Glomerular visceral epithelial cell (primary cell): ENCODE measurements at regions not wholly inside any gene's neighbourhood (a gene's known extent, or its start where the extent isn't known, plus 50 kb on each side); places are given as distances from the start of the nearest gene placed in this dataset.
"Not testable (repeated sequence)": the region's sequence is repeated elsewhere in the genome, so short reads cannot be mapped to it uniquely, and the experiment has no call there.

Experiments
- DNase-seq: peaks from one replicate; pipeline ENCODE4 v3.0.0-alpha.2; 2016; ENCODE audit errors: extremely low spot score

DNA sequence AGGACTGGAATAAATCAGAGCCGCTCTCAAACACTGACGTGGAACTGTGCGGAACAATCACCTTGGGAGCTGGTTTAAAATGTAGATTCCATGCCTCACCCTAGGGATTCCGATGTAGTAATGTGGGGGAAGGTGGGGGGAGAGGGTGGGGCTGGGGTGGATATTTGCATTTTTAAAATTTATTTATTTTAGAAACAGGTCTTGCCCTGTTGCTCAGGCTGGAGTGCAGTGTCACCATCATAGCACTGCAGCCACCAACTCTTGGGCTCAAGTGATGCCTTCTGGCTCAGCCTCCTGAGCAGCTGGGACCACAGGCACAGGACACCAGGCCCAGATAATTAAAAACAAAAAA, 101.9 kb upstream of the SEC22B start:
- not testable (repeated sequence) for DNase-seq

DNA sequence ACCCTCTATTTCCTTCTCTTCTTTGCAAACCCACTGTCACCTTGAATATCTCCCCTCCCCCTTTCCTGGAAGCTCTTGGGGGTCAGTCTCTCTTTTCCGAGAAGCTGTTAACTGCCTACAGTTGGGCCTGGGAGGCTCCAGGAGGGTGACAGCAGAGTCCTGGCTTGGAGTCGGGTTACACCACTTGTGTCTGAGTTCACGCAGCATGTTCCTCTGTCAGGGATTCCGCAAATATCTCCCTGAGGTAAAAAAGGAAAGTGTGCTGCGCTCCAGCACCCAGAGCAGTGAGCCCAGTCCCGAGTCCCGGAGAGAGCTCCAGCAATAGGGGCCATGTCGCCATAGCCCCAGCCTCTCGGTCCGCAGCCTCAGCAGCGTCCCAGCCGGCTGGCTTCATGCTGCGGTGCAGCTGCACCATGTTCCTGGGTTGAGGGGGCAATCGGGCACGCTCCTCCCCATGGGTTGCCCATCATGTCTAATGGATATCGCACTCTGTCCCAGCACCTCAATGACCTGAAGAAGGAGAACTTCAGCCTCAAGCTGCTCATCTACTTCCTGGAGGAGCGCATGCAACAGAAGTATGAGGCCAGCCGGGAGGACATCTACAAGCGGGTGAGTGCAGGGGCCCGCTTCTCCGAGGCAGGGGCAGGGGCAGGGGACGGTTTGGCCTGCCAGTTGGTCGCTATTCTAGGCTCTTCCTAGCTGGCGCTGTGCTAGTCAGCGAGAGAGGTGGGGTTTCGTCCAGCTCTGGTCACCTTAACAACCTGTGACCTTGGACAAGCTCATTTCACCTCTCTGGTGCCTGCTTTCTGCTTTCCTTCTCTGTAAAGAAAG, 101.3 kb upstream of the SEC22B start:
- not testable (repeated sequence) for DNase-seq

DNA sequence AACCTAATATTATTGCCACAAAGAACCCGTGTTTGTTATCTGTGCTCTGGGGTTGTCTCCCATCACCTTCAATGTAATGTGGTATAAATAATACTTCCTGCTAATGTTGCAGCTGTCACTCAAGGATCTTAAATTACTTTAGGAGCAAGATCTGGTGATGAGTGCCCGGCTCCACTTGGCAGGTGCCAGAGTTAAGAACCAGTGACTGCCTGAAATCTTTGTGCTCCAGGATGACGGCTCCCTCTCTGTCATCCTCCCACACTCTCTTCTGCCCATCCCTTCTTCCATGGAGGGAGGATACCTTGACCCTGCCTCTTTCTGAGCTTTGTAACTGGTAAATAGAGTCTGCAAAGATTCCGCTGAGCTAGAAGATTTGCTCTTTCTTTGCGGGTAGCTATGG, 100.4 kb upstream of the SEC22B start:
- not testable (repeated sequence) for DNase-seq

DNA sequence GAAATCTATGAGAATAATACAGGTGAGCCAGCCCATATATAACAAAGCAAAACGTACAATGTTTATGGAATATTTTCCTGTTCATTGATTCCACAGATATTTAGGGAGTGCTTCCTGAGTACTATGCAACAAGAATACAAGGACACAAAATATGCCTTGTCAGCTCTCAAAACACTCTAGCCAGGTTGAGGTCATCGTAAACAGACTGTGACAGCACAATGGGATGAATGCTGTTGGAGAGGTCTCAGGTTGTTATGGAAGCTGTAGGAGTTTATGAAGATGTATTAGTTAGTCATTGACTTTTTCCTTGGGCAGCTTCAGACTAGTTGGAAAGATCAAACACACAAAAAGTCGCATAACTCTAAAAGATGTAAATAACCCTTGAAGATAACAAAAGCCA, 98.1 kb upstream of the SEC22B start:
- DNase-seq: not testable (repeated sequence)

DNA sequence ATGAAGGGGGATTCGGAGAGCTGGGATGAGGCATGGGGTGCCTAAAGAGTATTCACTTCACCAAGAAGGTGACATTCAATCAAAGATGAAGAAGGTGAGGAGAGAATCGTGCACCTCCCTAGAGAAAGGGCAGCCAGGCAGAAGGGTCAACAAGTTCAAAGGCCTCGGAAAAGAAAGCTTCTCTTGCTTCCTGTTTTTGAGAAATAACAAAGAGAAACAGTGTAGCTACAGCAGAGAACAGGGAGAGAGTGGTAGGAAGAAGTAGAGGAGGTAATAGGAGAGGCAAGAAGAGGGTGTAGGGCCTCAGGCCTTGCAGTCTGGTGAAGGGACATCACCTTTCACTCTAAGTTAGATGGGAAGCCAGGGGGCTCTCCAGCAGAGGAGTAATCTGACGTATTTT, 97.0 kb upstream of the SEC22B start:
- DNase-seq: not testable (repeated sequence)

DNA sequence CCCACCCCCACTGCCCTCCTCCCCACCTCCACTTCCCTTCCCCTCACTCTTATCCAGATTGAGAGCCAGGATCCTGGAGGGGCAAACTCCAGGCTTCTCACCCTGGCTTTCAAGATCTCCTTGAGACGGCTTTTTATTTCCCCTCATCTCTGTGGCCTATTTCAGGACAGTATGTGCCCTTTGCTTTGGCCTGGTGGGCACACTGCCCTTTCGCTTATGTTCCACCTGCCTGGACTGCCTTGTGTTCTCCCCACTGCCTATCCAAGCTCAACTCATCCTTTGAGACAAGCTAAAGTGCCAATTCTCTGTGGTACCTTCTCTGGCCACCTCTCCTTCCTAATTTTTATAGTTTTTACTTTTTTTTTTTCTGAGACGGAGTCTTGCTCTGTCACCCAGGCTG, 95.9 kb upstream of the SEC22B start:
- DNase-seq: not testable (repeated sequence)

GRCh38 chr1:120271561-120272221, 95.4 kb upstream of the SEC22B start:
- not testable (repeated sequence) for DNase-seq

- DNase-seq: not testable (repeated sequence)
Observed at GRCh38 chr1:120267894-120268551, 91.7 kb upstream of the SEC22B start.

DNA sequence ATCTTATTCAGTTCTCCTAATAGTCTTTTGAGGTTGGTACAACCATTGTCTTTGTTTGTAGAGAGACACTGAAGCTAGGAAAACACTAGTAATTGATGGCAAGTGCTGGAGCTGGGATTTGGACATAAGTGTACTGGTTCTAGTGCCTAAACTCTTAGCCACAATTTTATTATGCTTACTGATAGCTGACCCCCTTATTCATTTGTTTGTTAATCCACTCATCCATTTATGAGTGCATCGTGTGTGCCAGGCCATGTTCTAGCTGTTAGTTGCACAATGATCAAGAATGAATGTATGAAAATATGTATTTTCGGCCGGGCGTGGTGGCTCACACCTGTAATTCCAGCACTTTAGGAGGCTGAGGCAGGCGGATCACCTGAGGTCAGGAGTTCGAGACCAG, 88.2 kb upstream of the SEC22B start:
- DNase-seq: not testable (repeated sequence)

- DNase-seq: not testable (repeated sequence)
Observed at GRCh38 chr1:120262791-120263751, 86.8 kb upstream of the SEC22B start.

DNA sequence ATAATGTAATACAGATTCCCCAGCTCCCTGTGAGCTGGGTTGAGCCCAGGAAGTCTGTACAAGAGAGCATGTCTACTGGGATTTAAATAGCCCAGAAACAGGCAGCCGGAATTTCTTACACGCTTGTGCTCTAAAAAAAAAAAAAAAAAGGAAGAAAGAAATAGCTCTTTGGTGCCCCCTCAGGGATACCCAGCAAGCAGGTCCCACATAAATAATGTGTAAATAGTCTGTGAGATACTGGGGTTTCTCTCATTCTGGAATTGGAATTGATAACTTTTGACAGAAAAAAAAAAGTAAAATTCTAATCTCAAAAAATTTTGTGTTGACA, 81.4 kb upstream of the SEC22B start:
- DNase-seq: not testable (repeated sequence)

GRCh38 chr1:120257064-120257777, 80.9 kb upstream of the SEC22B start:
- DNase-seq: not testable (repeated sequence)

DNA sequence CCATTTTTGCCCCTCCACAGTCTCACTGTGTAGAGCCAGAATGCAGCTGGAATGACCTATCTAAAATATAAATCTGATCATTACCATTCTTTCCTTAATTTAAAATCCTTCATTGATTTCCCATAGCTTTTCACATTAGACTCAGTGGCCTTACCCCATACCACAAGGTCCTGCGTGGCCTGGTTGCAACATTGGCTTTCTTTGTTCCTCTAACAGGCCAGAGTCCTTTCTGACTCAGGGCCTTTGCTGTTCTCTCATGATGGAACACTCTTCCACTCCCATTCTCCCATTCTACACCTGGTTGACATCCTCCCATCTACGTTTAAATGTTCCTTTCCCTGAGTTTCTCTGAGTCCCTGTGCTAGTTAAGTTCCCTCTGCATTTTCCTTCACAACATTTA, 74.4 kb upstream of the SEC22B start:
- DNase-seq: not testable (repeated sequence)

DNA sequence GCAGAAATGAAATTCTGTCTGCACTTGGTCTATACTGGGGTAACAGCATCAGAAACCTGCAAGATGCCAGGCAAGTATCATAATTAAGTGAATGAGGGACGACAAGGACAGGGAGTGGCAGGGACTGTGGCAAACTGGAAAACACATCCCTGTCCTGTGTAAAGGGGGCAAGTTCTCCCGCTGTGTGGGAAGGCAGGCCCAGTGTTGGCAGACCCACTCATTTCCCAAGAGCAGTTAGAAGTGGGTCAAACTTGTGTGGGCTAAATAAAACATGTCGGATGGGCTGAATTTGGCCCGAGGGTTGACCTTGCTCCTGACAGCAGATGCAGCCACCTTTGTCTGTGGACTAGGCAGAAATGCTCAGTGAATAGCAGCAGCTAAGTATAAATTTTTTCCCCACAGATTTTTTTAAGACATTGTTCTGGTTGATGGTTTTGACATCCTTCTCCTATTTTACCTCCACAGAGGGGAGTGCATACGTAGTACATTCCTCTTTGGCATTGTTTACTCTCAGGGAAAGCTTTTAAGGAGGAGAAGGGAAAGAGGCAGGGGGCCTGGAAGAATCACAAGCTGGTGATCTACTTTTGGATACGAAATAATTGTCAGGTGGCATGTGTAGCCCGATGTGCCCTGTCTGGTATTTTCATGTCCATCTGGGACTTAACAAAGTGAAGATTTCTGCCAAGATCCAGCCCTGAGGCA, 72.6 kb upstream of the SEC22B start:
- DNase-seq: not testable (repeated sequence)

GRCh38 chr1:120248203-120248602, 71.9 kb upstream of the SEC22B start:
- DNase-seq: not testable (repeated sequence)

GRCh38 chr1:120243867-120244266, 67.5 kb upstream of the SEC22B start:
- not testable (repeated sequence) for DNase-seq

- DNase-seq: not testable (repeated sequence)
Observed at GRCh38 chr1:120242582-120242981, 66.3 kb upstream of the SEC22B start.

DNA sequence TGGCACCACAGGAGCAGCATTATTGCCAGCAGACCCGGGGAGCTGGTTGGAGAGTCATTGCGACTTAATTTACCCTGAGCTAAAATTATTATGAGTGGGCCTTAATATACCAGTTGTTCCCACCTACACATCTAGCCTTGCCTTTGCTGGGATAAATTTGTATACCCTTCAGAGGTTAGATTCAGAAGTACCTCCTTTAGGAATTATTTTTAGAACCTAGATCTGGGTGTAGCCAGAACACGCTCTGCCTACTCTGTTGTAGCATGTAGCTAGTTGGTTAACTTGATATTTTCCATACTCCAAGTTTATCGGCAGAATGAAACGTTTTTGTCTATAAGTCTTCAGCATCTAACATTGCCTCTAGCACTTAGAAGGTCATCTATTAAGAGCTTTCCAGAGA, 65.5 kb upstream of the SEC22B start:
- DNase-seq: not testable (repeated sequence)

GRCh38 chr1:120240181-120240580, 63.9 kb upstream of the SEC22B start:
- DNase-seq: not testable (repeated sequence)

DNA sequence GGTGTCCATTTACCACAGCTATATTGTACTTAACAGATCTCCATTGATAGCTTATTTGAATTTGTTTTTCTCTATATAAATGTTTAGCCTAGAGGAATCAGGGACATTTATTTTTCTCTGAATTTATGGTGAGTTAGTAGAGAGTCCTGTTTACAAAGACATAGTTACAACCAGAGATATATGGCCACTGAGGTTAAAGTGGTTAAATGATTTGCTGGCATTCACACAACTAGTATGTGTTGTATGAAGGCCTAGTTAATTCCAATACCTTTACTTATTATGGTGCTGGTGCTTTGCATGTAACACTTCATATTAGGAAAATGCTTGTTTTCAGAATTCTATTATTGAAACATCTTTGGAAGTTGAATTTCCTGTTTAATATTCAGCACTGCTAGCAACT, 63.0 kb upstream of the SEC22B start:
- not testable (repeated sequence) for DNase-seq
